Transverse colon (tissue), 4 donors: ENCODE measurements at regions not wholly inside any gene's neighbourhood (a gene's known extent, or its start where the extent isn't known, plus 50 kb on each side); places are given as distances from the start of the nearest gene placed in this dataset.

Source experiments
- DNase-seq: peaks from one replicate; pipeline ENCODE4 v3.0.0-alpha.2; 2019
- H3K27ac ChIP-seq, 4 donors: fragments of 200-600 bp; sonication (generic); 2 replicates each; pipeline ENCODE4 v1.5.1; 2016 to 2018; ENCODE audit warnings: inconsistent platforms in 4 of 4
- H3K27me3 ChIP-seq: fragments of 200-600 bp; sonication (generic); 2 replicates; pipeline ENCODE4 v1.5.1; 2017; ENCODE audit warnings: inconsistent platforms
- H3K36me3 ChIP-seq, 4 donors: fragments of 200-600 bp; sonication (generic); 2 replicates each; pipeline ENCODE4 v1.5.1; 2017 to 2019; ENCODE audit warnings: inconsistent platforms in 4 of 4
- H3K4me1 ChIP-seq, 4 donors: fragments of 200-600 bp; sonication (generic); 2 replicates each; pipeline ENCODE4 v1.5.1; 2017 to 2020; ENCODE audit warnings: inconsistent platforms in 4 of 4
- H3K4me3 ChIP-seq, 4 donors: fragments of 200-600 bp; sonication (generic); 1 replicate in 1 of 4; 2 replicates in 3 of 4; pipeline versions ENCODE4 v1.5.1 to v1.6.1; 2017 to 2019; ENCODE audit warnings: inconsistent platforms in 4 of 4
- H3K9me3 ChIP-seq, 2 donors: fragments of 200-600 bp; sonication (generic); 2 replicates each; pipeline ENCODE4 v1.5.1; 2017 to 2019; ENCODE audit warnings: inconsistent platforms in 2 of 2
- EP300 ChIP-seq: sonication (generic); formaldehyde crosslinking; IDR thresholded peaks from one replicate; pipeline ENCODE4 v1.6.1; 2017; ENCODE audit warnings: antibody characterized with exemption, low read depth
- POLR2A ChIP-seq: fragments of 450-650 bp; IDR thresholded peaks from one replicate; pipeline ENCODE4 v1.6.1; 2016; ENCODE audit warnings: antibody characterized with exemption, mild to moderate bottlenecking, moderate library complexity
- POLR2AphosphoS5 ChIP-seq, 3 donors: sonication (generic); formaldehyde crosslinking; IDR thresholded peaks; one replicate each; pipeline ENCODE4 v1.6.1; 2016; ENCODE audit warnings: antibody characterized with exemption in 3 of 3
- WGBS, 2 donors: methylation state at CpG; one replicate each; pipeline ENCODE4 v1.1.5; 2018; ENCODE audit warnings: low coverage in 1 of 2; 5-methylcytosine and 5-hydroxymethylcytosine counted together
- in situ Hi-C, 4 donors: fragments of 200-750 bp; cut with MboI; loops; one replicate each; pipeline versions ENCODE4 v1.15.0 to v1.15.1; 2017; ENCODE audit warnings: low sequenced_read_pairs in 3 of 4, low pct_ligation_motif_present in 1 of 4, low pct_unique_long_range_greater_than_20kb in 1 of 4
- intact Hi-C: fragments of 100-400 bp; cut with DNase I; formaldehyde crosslinking; loops from one replicate; pipeline ENCODE4 v1.15.1; 2023; ENCODE audit warnings: low total_unique reads
- TF ChIP-seq, protein P1 (sequence below), 5 experiments: fragments of 200-600 bp in 3 of 5; fragments of 450-650 bp in 2 of 5; sonication (generic) in 3 of 5; IDR thresholded peaks; 1 replicate in 2 of 5; 2 replicates in 3 of 5; pipeline ENCODE4 v1.5.1; 2016 to 2017; ENCODE audit warnings: antibody characterized with exemption in 5 of 5, inconsistent platforms in 3 of 5, mild to moderate bottlenecking in 2 of 5, moderate library complexity in 1 of 5

DNA sequence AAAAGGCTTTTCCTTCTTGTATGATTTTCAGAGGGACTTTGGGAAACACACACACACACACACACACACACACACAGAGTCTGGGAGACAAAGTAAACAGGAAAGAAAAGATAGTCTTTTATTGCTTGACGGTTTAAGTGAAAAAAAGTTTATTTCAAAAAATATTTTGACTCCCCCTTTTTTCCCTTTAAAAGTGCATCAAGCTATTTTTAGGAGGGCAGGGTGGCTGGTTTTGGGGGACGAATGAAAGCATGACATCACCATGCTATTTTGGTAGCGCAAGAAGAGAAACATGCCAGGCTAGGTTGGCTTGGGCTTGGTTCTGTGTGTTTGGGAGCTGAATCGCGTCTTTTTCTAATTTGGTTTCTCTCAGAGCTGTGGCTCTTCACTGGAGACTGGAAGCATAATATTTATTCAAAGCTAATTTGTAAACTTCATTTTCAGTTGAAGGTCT lies 129.2 kb downstream of the BAMBI start:
- DNase-seq: no peak
- Histone ChIP-seq H3K27me3 (no peaks in the 10 kb centered on the region), H3K4me3 (no peak overlapping the region), H3K27ac (peak overlapping the region; percentile 53 to 67 (median 65)), H3K36me3 (no peaks in the 10 kb centered on the region), H3K9me3 (no peaks in the 10 kb centered on the region), H3K4me1 (peaks cover 0 to 15% (median 4%) of the 10 kb centered on the region in 4 donors)
- in situ Hi-C loops: no loop called here
- TF ChIP-seq, protein P1, sequence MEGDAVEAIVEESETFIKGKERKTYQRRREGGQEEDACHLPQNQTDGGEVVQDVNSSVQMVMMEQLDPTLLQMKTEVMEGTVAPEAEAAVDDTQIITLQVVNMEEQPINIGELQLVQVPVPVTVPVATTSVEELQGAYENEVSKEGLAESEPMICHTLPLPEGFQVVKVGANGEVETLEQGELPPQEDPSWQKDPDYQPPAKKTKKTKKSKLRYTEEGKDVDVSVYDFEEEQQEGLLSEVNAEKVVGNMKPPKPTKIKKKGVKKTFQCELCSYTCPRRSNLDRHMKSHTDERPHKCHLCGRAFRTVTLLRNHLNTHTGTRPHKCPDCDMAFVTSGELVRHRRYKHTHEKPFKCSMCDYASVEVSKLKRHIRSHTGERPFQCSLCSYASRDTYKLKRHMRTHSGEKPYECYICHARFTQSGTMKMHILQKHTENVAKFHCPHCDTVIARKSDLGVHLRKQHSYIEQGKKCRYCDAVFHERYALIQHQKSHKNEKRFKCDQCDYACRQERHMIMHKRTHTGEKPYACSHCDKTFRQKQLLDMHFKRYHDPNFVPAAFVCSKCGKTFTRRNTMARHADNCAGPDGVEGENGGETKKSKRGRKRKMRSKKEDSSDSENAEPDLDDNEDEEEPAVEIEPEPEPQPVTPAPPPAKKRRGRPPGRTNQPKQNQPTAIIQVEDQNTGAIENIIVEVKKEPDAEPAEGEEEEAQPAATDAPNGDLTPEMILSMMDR (IDR thresholded peaks at IDR 0.05): no peak
- TF ChIP-seq POLR2AphosphoS5 (IDR thresholded peaks at IDR 0.05) (no peak), POLR2A (no peak), EP300 (no peak)
- intact Hi-C loops: loop anchor here (5.0 kb wide), 1 partner anchor 904 kb away; no protein-coding TSS in a partner anchor
- 32 to 39% methylated on average over 5 of the region's 5 CpGs for WGBS, 2 donors

DNA sequence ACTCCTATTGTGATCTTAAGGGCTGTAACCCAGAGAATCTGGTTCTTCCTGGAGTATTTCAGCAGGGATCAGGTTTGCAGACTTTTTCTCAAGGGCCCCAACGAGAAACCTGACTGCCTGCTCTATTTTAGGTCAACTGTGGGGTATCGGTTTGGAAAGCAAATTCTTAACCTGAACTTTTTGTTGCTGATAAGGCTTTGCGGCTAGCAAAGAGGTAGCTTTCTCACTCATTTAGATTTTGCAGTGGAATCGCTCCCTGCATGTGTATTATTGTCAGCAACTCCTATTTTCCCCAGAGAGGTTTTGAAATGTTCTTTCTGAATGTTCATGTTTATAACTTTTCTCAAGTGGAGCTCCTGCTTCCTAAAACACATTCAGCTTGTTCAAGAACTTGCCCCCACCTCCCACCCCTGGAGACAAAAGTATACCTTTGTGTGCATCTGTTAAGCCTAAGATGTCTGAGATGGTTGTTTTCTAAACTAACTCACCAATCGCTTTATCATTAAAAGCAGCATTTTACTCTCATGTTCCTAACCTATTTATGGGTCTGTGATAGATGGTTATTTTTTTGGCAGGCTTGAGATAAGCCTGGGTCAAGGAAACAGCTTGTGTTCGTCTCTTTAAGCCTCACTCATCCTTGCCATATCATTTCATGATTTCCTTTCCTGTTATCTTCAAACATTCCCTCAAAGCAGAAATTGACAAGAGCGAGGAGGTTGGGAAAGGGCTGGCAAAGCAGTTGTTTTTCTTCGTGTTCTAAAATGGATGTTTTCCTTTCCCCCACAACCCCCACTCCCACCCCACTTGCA lies 129.8 kb downstream of the BAMBI start:
- H3K4me3 ChIP-seq: no peak overlapping the region
- in situ Hi-C loops: no loop called here
- H3K27ac ChIP-seq: peak overlapping the region; percentile 53 to 67 (median 65)
- intact Hi-C loops: loop anchor here (5.0 kb wide), 1 partner anchor 905 kb away; no protein-coding TSS in a partner anchor
- TF ChIP-seq EP300 (no peak), POLR2AphosphoS5 (IDR thresholded peaks at IDR 0.05) (no peak), POLR2A (no peak)
- TF ChIP-seq, protein P1 (IDR thresholded peaks at IDR 0.05): no peak
- WGBS, 2 donors: 42 to 50% methylated on average over 7 to 8 of the region's 8 CpGs
- no peak for DNase-seq
- H3K27me3 ChIP-seq: no peaks in the 10 kb centered on the region
- no peaks in the 10 kb centered on the region for H3K36me3 ChIP-seq
- no peaks in the 10 kb centered on the region for H3K9me3 ChIP-seq
- H3K4me1 ChIP-seq: peaks cover 0 to 15% (median 4%) of the 10 kb centered on the region in 4 donors

DNA sequence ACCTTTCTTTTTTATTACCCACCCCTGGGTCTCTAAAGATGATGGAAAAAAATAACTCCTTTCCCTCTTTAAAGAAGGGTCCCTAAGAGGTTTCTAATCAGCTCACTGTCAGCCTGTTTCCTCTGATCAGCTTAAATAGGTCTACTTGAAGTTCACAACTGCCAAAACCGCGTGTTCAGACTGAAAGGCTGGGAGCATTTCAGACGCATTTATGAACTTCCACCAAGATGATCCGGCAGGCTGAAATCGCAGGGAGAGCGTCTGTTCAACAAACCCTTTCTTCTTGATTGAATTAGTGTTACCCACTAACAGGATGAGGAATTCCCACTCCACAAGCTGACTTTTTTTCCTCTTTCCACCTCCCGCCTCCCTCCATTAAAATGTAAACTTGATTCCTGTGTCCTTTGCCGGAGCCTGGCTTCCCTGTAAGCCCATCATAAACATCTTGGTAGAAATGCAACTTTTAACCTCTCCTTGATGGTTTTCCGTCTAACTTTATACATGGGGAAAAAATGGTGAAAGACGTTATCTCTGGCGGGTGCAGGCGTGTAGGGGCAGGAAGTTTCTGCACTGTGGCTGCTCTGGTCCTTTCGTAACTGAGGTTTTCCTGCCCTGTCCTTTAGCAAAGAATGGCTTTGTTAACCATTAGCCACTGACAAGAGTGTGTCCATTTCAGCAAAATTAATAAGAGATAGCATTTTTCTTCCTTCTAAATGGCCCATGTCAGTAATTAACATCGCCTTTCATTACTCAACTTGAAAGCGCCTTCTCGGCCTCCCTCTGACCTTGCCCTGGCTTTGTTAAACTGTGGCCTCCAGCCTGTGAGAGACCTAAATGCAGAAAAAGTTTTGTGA lies 130.7 kb downstream of the BAMBI start:
- intact Hi-C loops (loop anchor here (5.0 kb wide), 1 partner anchor 906 kb away; no protein-coding TSS in a partner anchor), in situ Hi-C loops (no loop called here)
- WGBS, 2 donors: 65 to 66% methylated on average over 15 to 16 of the region's 16 CpGs
- Histone ChIP-seq H3K9me3 (no peaks in the 10 kb centered on the region), H3K27ac (peak overlapping the region; percentile 53 to 67 (median 65)), H3K27me3 (no peaks in the 10 kb centered on the region), H3K36me3 (no peaks in the 10 kb centered on the region), H3K4me1 (peaks cover 0 to 15% (median 4%) of the 10 kb centered on the region in 4 donors), H3K4me3 (no peak overlapping the region)
- no peak for DNase-seq
- TF ChIP-seq, protein P1 (IDR thresholded peaks at IDR 0.05): no peak
- TF ChIP-seq POLR2A: no peak
- TF ChIP-seq POLR2AphosphoS5 (IDR thresholded peaks at IDR 0.05): no peak
- no peak for TF ChIP-seq EP300

DNA sequence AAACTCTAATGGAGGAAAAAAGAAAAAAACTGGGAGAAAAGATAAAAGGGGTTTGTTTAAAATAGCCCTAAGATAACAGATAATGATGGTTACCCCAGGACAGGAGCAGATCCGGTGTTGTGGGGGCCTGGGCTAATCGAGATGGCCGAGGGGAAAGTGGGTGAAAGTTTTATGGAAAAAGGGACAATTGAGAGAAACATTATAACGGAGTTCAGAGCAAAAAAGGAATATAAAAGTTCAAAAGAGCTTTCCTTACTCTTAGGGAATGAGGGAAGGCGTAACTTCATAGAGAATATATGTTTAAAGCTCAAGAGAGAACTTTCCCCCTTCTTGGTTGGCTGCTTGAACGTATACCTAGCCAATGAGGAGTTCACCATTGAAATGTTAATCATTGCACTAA lies 131.4 kb downstream of the BAMBI start:
- intact Hi-C loops: loop anchor here (5.0 kb wide), 1 partner anchor 906 kb away; no protein-coding TSS in a partner anchor
- H3K4me1 ChIP-seq: peaks cover 0 to 15% (median 4%) of the 10 kb centered on the region in 4 donors
- peak overlapping the region in 2 of 4 donors; percentile 64 to 66 for H3K27ac ChIP-seq
- no peak for DNase-seq
- no peaks in the 10 kb centered on the region for H3K36me3 ChIP-seq
- no peaks in the 10 kb centered on the region for H3K9me3 ChIP-seq
- H3K27me3 ChIP-seq: no peaks in the 10 kb centered on the region
- in situ Hi-C loops: no loop called here
- no peak overlapping the region for H3K4me3 ChIP-seq
- no peak for TF ChIP-seq EP300
- no peak for TF ChIP-seq POLR2A
- TF ChIP-seq POLR2AphosphoS5 (IDR thresholded peaks at IDR 0.05): no peak
- TF ChIP-seq, protein P1 (IDR thresholded peaks at IDR 0.05): no peak
- WGBS, 2 donors: 89 to 92% methylated on average over 6 of the region's 6 CpGs
